IMR-90 (cell line): ENCODE measurements at regions not wholly inside any gene's neighbourhood (a gene's known extent, or its start where the extent isn't known, plus 50 kb on each side); places are given as distances from the start of the nearest gene placed in this dataset.

Experiments
- ATAC-seq: fragments of 200-7000 bp; cut with Tn5 transposase; 2 replicates; pipeline ENCODE4 v1.9.1; 2020; ENCODE audit warnings: low read depth, mild to moderate bottlenecking, moderate library complexity
- BruUV-seq: library from RNA; stranded (reverse); fragments of 400-500 nt; replicated peaks from 2 replicates; lab custom pipeline; 2021; lab: Mats Ljungman, UMichigan
- CTCF ChIA-PET: fragments of 300-600 bp; formaldehyde crosslinking; extraction: SDS; loops from one replicate; lab custom pipeline; 2021; ENCODE audit warnings: antibody characterized with exemption; lab: Yijun Ruan, JAX
- POLR2A ChIA-PET: fragments of 300-600 bp; sonication (Branson Sonifier 250); formaldehyde crosslinking; loops from one replicate; lab custom pipeline; 2022; ENCODE audit warnings: antibody characterized with exemption; ENCODE audit not compliant: unreplicated experiment; lab: Charles Lee
- DNase-seq: peaks from one replicate; pipeline ENCODE4 v3.0.0; 2013
- H2AFZ ChIP-seq: replicated peaks from 2 replicates; pipeline ENCODE3; 2013; ENCODE audit warnings: low read length, mild to moderate bottlenecking; ENCODE audit not compliant: poor library complexity
- H2AK5ac ChIP-seq: 2 replicates; pipeline ENCODE4 v1.6.1; 2013; ENCODE audit warnings: low read depth, low read length, inconsistent platforms
- H2AK9ac ChIP-seq: replicated peaks from 2 replicates; pipeline ENCODE3; 2013; ENCODE audit warnings: mild to moderate bottlenecking, low read depth, low read length, moderate library complexity; ENCODE audit not compliant: poor library complexity
- H2BK120ac ChIP-seq: 2 replicates; pipeline ENCODE4 v1.6.1; 2013; ENCODE audit warnings: low read depth, low read length, inconsistent platforms
- H2BK15ac ChIP-seq: 3 replicates; pipeline ENCODE4 v1.6.1; 2013; ENCODE audit warnings: low read depth, low read length, inconsistent platforms
- H2BK20ac ChIP-seq: 2 replicates; pipeline ENCODE4 v1.6.1; 2013; ENCODE audit warnings: low read depth, mild to moderate bottlenecking, inconsistent platforms, low read length, moderate library complexity
- H2BK5ac ChIP-seq: 2 replicates; pipeline ENCODE4 v1.6.1; 2013; ENCODE audit warnings: mild to moderate bottlenecking, low read depth, low read length, inconsistent platforms; ENCODE audit not compliant: poor library complexity, severe bottlenecking
- H3K14ac ChIP-seq: replicated peaks from 2 replicates; pipeline ENCODE4 v1.6.1; 2013; ENCODE audit warnings: low read depth, low read length, inconsistent platforms
- H3K18ac ChIP-seq: 2 replicates; pipeline ENCODE4 v1.6.1; 2013; ENCODE audit warnings: low read depth, low read length, control low read depth
- H3K23ac ChIP-seq: 2 replicates; pipeline ENCODE4 v1.6.1; 2013; ENCODE audit warnings: low read depth, low read length, inconsistent platforms
- H3K27ac ChIP-seq: 2 replicates; pipeline ENCODE4 v1.5.1; 2013; ENCODE audit warnings: mild to moderate bottlenecking, control low read depth, low read length; ENCODE audit not compliant: insufficient read depth
- H3K27me3 ChIP-seq: 2 replicates; pipeline ENCODE4 v1.6.1; 2013; ENCODE audit warnings: low read length; ENCODE audit not compliant: control insufficient read depth, insufficient read depth
- H3K36me3 ChIP-seq: 2 replicates; pipeline ENCODE4 v1.6.1; 2013; ENCODE audit warnings: low read length, mixed read lengths; ENCODE audit not compliant: control insufficient read depth, insufficient read depth
- H3K4ac ChIP-seq: 2 replicates; pipeline ENCODE4 v1.6.1; 2013; ENCODE audit warnings: low read depth, low read length, inconsistent platforms
- H3K4me1 ChIP-seq: 2 replicates; pipeline ENCODE4 v1.6.1; 2013; ENCODE audit warnings: low read length, mixed read lengths; ENCODE audit not compliant: control insufficient read depth, insufficient read depth
- H3K4me2 ChIP-seq: 2 replicates; pipeline ENCODE4 v1.6.1; 2013; ENCODE audit warnings: low read depth, mild to moderate bottlenecking, control low read depth, low read length, moderate library complexity
- H3K4me3 ChIP-seq: 2 replicates; pipeline ENCODE4 v1.5.1; 2013; ENCODE audit warnings: low read depth, mild to moderate bottlenecking, control low read depth, low read length, moderate library complexity; ENCODE audit not compliant: insufficient read depth
- H3K56ac ChIP-seq: 2 replicates; pipeline ENCODE4 v1.6.1; 2013; ENCODE audit warnings: low read length, inconsistent platforms; ENCODE audit not compliant: insufficient read depth; ENCODE audit errors: extremely low read depth
- H3K79me1 ChIP-seq, 2 experiments: 2 replicates each; pipeline ENCODE4 v1.6.1; 2013; ENCODE audit warnings: low read length in 2 of 2, inconsistent platforms in 1 of 2, low read depth in 1 of 2
- H3K9ac ChIP-seq: 2 replicates; pipeline ENCODE4 v1.6.1; 2013; ENCODE audit warnings: low read depth, low read length, control low read depth
- H3K9me1 ChIP-seq: 2 replicates; pipeline ENCODE4 v1.6.1; 2013; ENCODE audit warnings: low read length, inconsistent platforms; ENCODE audit not compliant: insufficient read depth
- H3K9me3 ChIP-seq: 2 replicates; pipeline ENCODE4 v1.6.1; 2013; ENCODE audit warnings: low read length; ENCODE audit not compliant: control insufficient read depth, insufficient read depth
- H4K20me1 ChIP-seq: 2 replicates; pipeline ENCODE4 v1.6.1; 2013; ENCODE audit warnings: low read length, inconsistent platforms; ENCODE audit not compliant: insufficient read depth
- H4K5ac ChIP-seq: 2 replicates; pipeline ENCODE4 v1.6.1; 2013; ENCODE audit warnings: mild to moderate bottlenecking, low read depth, low read length, control low read depth
- H4K8ac ChIP-seq, 2 experiments: 2 replicates each; pipeline ENCODE4 v1.6.1; 2013; ENCODE audit warnings: low read depth in 2 of 2, low read length in 2 of 2, control low read depth in 1 of 2, inconsistent platforms in 1 of 2
- H4K91ac ChIP-seq: 2 replicates; pipeline ENCODE4 v1.6.1; 2013; ENCODE audit warnings: low read depth, low read length, inconsistent platforms; ENCODE audit not compliant: insufficient read depth
- BHLHE40 ChIP-seq: fragments of 150-350 bp; IDR thresholded peaks from 2 replicates; pipeline ENCODE4 v1.6.1; 2016; ENCODE audit warnings: mild to moderate bottlenecking, low read depth, low read length
- CEBPB ChIP-seq: IDR thresholded peaks from 2 replicates; pipeline ENCODE4 v1.6.1; 2012; ENCODE audit warnings: low read depth, low read length, improper control_type of control experiment
- CHD1 ChIP-seq: IDR thresholded peaks from 2 replicates; pipeline ENCODE4 v1.6.1; 2012; ENCODE audit warnings: low read depth, low read length, improper control_type of control experiment
- CTCF ChIP-seq: conservative IDR thresholded peaks from 2 replicates; pipeline ENCODE4 v1.5.1; 2012; ENCODE audit warnings: mild to moderate bottlenecking, low read depth, low read length, improper control_type of control experiment
- MAFK ChIP-seq: IDR thresholded peaks from 2 replicates; pipeline ENCODE4 v1.6.1; 2012; ENCODE audit warnings: low read depth, low read length, improper control_type of control experiment
- MAZ ChIP-seq: IDR thresholded peaks from 2 replicates; pipeline ENCODE4 v1.6.1; 2012; ENCODE audit warnings: low read depth, mild to moderate bottlenecking, low read length, improper control_type of control experiment, moderate library complexity, borderline replicate concordance
- MXI1 ChIP-seq: IDR thresholded peaks from 2 replicates; pipeline ENCODE4 v1.6.1; 2012; ENCODE audit warnings: low read depth, mild to moderate bottlenecking, low read length, moderate library complexity, borderline replicate concordance
- NFE2L2 ChIP-seq: fragments of 150-350 bp; IDR thresholded peaks from 2 replicates; pipeline ENCODE4 v1.6.1; 2016; ENCODE audit warnings: low read depth, mild to moderate bottlenecking, low read length
- RAD21 ChIP-seq: IDR thresholded peaks from 2 replicates; pipeline ENCODE4 v1.6.1; 2012; ENCODE audit warnings: low read length, improper control_type of control experiment
- RFX5 ChIP-seq: IDR thresholded peaks from 2 replicates; pipeline ENCODE4 v1.8.0; 2012; ENCODE audit warnings: low read depth, mild to moderate bottlenecking, low read length, moderate library complexity
- SMC3 ChIP-seq: fragments of 150-350 bp; IDR thresholded peaks from 2 replicates; pipeline ENCODE4 v1.6.1; 2016; ENCODE audit warnings: low read depth, mild to moderate bottlenecking, antibody characterized with exemption, low read length, moderate library complexity
- USF2 ChIP-seq: fragments of 150-350 bp; IDR thresholded peaks from 2 replicates; pipeline ENCODE4 v1.6.1; 2017; ENCODE audit warnings: mild to moderate bottlenecking, antibody characterized with exemption, low read length, low read depth
- WGBS, 2 experiments: methylation state at CpG; one replicate each; pipeline versions ENCODE4 v1.1.5 to v1.1.7; 2013; ENCODE audit warnings: missing lambda C conversion rate in 2 of 2; ENCODE audit not compliant: insufficient read length in 1 of 2; ENCODE audit errors: extremely low coverage in 2 of 2; 5-methylcytosine and 5-hydroxymethylcytosine counted together
- dilution Hi-C: fragments of 300-500 bp; cut with HindIII; formaldehyde crosslinking; loops from one replicate; pipeline ENCODE4 v1.14.3; 2018; ENCODE audit warnings: low sequenced_read_pairs; ENCODE audit not compliant: unreplicated experiment
- in situ Hi-C: fragments of 300-500 bp; cut with MboI; formaldehyde crosslinking; loops from 3 replicates; pipeline ENCODE4 v1.14.3; 2019; ENCODE audit warnings: low sequenced_read_pairs, inconsistent platforms, mixed read lengths
- intact Hi-C: fragments of 100-400 bp; cut with micrococcal nuclease; formaldehyde crosslinking; loops from 2 replicates; pipeline ENCODE4 v1.10.0; 2022

GRCh38 chr2:60268032-60268431, 285.4 kb downstream of the BCL11A start:
- TF ChIP-seq CTCF, result no peak
- TF ChIP-seq MXI1, result no peak
- no peak for TF ChIP-seq RAD21
- no peak for TF ChIP-seq MAFK
- no peak for TF ChIP-seq RFX5
- no peak for TF ChIP-seq CEBPB
- no peak for TF ChIP-seq BHLHE40
- no peak for TF ChIP-seq CHD1
- no peak for TF ChIP-seq USF2
- no peak for TF ChIP-seq NFE2L2
- TF ChIP-seq MAZ, result no peak
- TF ChIP-seq SMC3, result no peak

More at GRCh38 chr2:60268032-60268431, 285.4 kb downstream of the BCL11A start:
- ChIA-PET POLR2A (no interaction called here), CTCF (no interaction called here)
- no peak overlapping the region for H2AFZ ChIP-seq
- no peaks in the 10 kb centered on the region for H3K9me1 ChIP-seq
- no peak overlapping the region for H2BK20ac ChIP-seq
- H4K91ac ChIP-seq, result no peak overlapping the region
- no peaks in the 10 kb centered on the region; the same call in 1 of the 2 replicates for H3K9me3 ChIP-seq
- no peaks in the 10 kb centered on the region for H3K79me1 ChIP-seq
- no peak overlapping the region for H2BK5ac ChIP-seq
- no peak overlapping the region for H3K56ac ChIP-seq
- dilution Hi-C loops (no loop called here), intact Hi-C loops (no loop called here), in situ Hi-C loops (no loop called here)
- no peak overlapping the region for H3K23ac ChIP-seq
- no peak overlapping the region for H2BK15ac ChIP-seq
- H3K4me1 ChIP-seq, result no peaks in the 10 kb centered on the region
- no peaks in the 10 kb centered on the region for H4K20me1 ChIP-seq
- no peaks in the 10 kb centered on the region for H3K36me3 ChIP-seq
- ATAC-seq, result no peak
- H3K14ac ChIP-seq, result no peak overlapping the region
- no peak for DNase-seq
- no peaks in the 10 kb centered on the region for H3K27me3 ChIP-seq
- H3K4ac ChIP-seq, result no peak overlapping the region
- no peak overlapping the region for H3K27ac ChIP-seq
- no TSS peak for BruUV-seq
- H3K9ac ChIP-seq, result no peak overlapping the region
- H3K4me2 ChIP-seq, result no peak overlapping the region
- no peak overlapping the region for H4K8ac ChIP-seq
- no peak overlapping the region for H4K5ac ChIP-seq
- no peak overlapping the region for H2AK5ac ChIP-seq
- H3K18ac ChIP-seq, result no peak overlapping the region
- WGBS, 2 experiments, result 40% methylated on average over 2 of the region's 4 CpGs; no CpG with 5 or more reads in 1 of the 2 experiments
- no peak overlapping the region for H2BK120ac ChIP-seq
- no peak overlapping the region for H2AK9ac ChIP-seq
- no peak overlapping the region for H3K4me3 ChIP-seq
